GM19238 (cell line): ENCODE measurements at regions not wholly inside any gene's neighbourhood (a gene's known extent, or its start where the extent isn't known, plus 50 kb on each side); places are given as distances from the start of the nearest gene placed in this dataset.
"Not testable (repeated sequence)": the region's sequence is repeated elsewhere in the genome, so short reads cannot be mapped to it uniquely, and the experiment has no call there.

Source experiments
- DNase-seq: peaks from one replicate; pipeline ENCODE4 v3.0.0; 2011; ENCODE audit warnings: low spot score; ENCODE audit not compliant: insufficient read length

- no peak for DNase-seq
Observed at GRCh38 chr4:63302078-63302477, 1107.2 kb downstream of the TECRL start.

GRCh38 chr4:63296773-63297172 lies 1112.5 kb downstream of the TECRL start:
- DNase-seq, result no peak

GRCh38 chr4:63275491-63275890 lies 1133.8 kb downstream of the TECRL start:
- DNase-seq, result no peak

GRCh38 chr4:63269156-63269555 lies 1140.1 kb downstream of the TECRL start:
- no peak for DNase-seq

- no peak for DNase-seq
Observed at GRCh38 chr4:63233671-63234070, 1175.6 kb downstream of the TECRL start.

GRCh38 chr4:63232058-63232457 lies 1177.2 kb downstream of the TECRL start:
- DNase-seq, result no peak

GRCh38 chr4:63226229-63226628 lies 1183.0 kb downstream of the TECRL start:
- DNase-seq, result no peak

- DNase-seq, result no peak
Observed at GRCh38 chr4:63222466-63222865, 1186.8 kb downstream of the TECRL start.

- no peak for DNase-seq
Observed at GRCh38 chr4:63221477-63221876, 1187.8 kb downstream of the TECRL start.

GRCh38 chr4:63218856-63219255 lies 1190.4 kb downstream of the TECRL start:
- no peak for DNase-seq

- DNase-seq, result no peak
Observed at GRCh38 chr4:63214076-63214475, 1195.2 kb downstream of the TECRL start.

GRCh38 chr4:63211776-63212479 lies 1197.3 kb downstream of the TECRL start:
- no peak for DNase-seq

GRCh38 chr4:63211375-63211774 lies 1197.9 kb downstream of the TECRL start:
- no peak for DNase-seq

GRCh38 chr4:63193029-63193428 lies 1216.2 kb downstream of the TECRL start:
- DNase-seq, result not testable (repeated sequence)

GRCh38 chr4:63171341-63171740 lies 1237.9 kb downstream of the TECRL start:
- no peak for DNase-seq

- no peak for DNase-seq
Observed at GRCh38 chr4:63170923-63171322, 1238.3 kb downstream of the TECRL start.

- DNase-seq, result no peak
Observed at GRCh38 chr4:63169836-63170235, 1239.4 kb downstream of the TECRL start.

- DNase-seq, result no peak
Observed at GRCh38 chr4:63155561-63155960, 1253.7 kb downstream of the TECRL start.

- no peak for DNase-seq
Observed at GRCh38 chr4:63123441-63123840, 1285.8 kb downstream of the TECRL start.

- no peak for DNase-seq
Observed at GRCh38 chr4:63122955-63123354, 1286.3 kb downstream of the TECRL start.

GRCh38 chr4:63106600-63106999 lies 1302.7 kb downstream of the TECRL start:
- DNase-seq, result no peak

- no peak for DNase-seq
Observed at GRCh38 chr4:63105839-63106238, 1303.4 kb downstream of the TECRL start.

GRCh38 chr4:63090641-63091040 lies 1318.6 kb downstream of the TECRL start:
- DNase-seq, result no peak

GRCh38 chr4:63085091-63085490 lies 1324.2 kb downstream of the TECRL start:
- no peak for DNase-seq
